DOHH2 (cell line): ENCODE measurements at regions not wholly inside any gene's neighbourhood (a gene's known extent, or its start where the extent isn't known, plus 50 kb on each side); places are given as distances from the start of the nearest gene placed in this dataset.

Source experiments
- EZH2phosphoT487 ChIP-seq: fragments of 200-600 bp; sonication (generic); IDR thresholded peaks from 2 replicates; pipeline ENCODE4 v1.6.1; 2017; ENCODE audit warnings: borderline replicate concordance, mild to moderate bottlenecking, antibody characterized with exemption, low read length, moderate library complexity, mixed read lengths
- TF ChIP-seq, protein P1 (sequence below): fragments of 200-600 bp; sonication (generic); IDR thresholded peaks from one replicate; pipeline ENCODE4 v1.5.1; 2014; ENCODE audit warnings: antibody characterized with exemption, mild to moderate bottlenecking, low read depth, low read length; ENCODE audit not compliant: poor library complexity, severe bottlenecking

DNA sequence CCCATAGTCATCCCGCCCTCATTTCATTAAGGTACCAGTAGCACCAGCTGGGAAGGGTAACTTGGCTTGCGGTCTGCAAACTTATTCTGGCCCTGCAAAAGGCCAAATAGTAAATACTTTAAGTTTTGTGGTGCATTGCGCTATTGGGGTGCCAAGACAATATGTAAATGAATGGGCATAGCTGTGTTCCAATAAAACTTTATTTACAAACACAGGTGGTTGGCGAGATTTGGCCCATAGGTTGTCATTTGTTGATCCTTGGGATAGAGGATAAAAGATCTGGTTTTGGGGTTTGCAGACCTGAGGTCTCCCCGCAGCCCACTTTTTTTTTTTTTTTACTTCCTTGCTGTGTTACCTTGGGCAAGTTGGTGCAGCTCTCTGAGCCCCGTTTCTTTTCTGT is 127.4 kb downstream of the MIAT start:
- TF ChIP-seq, protein P1, sequence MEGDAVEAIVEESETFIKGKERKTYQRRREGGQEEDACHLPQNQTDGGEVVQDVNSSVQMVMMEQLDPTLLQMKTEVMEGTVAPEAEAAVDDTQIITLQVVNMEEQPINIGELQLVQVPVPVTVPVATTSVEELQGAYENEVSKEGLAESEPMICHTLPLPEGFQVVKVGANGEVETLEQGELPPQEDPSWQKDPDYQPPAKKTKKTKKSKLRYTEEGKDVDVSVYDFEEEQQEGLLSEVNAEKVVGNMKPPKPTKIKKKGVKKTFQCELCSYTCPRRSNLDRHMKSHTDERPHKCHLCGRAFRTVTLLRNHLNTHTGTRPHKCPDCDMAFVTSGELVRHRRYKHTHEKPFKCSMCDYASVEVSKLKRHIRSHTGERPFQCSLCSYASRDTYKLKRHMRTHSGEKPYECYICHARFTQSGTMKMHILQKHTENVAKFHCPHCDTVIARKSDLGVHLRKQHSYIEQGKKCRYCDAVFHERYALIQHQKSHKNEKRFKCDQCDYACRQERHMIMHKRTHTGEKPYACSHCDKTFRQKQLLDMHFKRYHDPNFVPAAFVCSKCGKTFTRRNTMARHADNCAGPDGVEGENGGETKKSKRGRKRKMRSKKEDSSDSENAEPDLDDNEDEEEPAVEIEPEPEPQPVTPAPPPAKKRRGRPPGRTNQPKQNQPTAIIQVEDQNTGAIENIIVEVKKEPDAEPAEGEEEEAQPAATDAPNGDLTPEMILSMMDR: no peak
- TF ChIP-seq EZH2phosphoT487: no peak
